ENCODE measurements at regions not wholly inside any gene's neighbourhood (a gene's known extent, or its start where the extent isn't known, plus 50 kb on each side); places are given as distances from the start of the nearest gene placed in this dataset.

GRCh38 chr14:53341324-53341723 lies 188.2 kb upstream of the DDHD1 start:
- TF ChIP-seq CTCF (IDR thresholded peaks at IDR 0.05) = no peak
- no peak for TF ChIP-seq POLR2A (IDR thresholded peaks at IDR 0.05)

Data from testis (tissue), 2 donors.